ENCODE measurements at regions not wholly inside any gene's neighbourhood (a gene's known extent, or its start where the extent isn't known, plus 50 kb on each side); places are given as distances from the start of the nearest gene placed in this dataset.

GRCh38 chr4:29075366-29075765 lies 1644.8 kb upstream of the PCDH7 start:
- no peak for TF ChIP-seq POLR2A (IDR thresholded peaks at IDR 0.05)
- TF ChIP-seq, protein P1, sequence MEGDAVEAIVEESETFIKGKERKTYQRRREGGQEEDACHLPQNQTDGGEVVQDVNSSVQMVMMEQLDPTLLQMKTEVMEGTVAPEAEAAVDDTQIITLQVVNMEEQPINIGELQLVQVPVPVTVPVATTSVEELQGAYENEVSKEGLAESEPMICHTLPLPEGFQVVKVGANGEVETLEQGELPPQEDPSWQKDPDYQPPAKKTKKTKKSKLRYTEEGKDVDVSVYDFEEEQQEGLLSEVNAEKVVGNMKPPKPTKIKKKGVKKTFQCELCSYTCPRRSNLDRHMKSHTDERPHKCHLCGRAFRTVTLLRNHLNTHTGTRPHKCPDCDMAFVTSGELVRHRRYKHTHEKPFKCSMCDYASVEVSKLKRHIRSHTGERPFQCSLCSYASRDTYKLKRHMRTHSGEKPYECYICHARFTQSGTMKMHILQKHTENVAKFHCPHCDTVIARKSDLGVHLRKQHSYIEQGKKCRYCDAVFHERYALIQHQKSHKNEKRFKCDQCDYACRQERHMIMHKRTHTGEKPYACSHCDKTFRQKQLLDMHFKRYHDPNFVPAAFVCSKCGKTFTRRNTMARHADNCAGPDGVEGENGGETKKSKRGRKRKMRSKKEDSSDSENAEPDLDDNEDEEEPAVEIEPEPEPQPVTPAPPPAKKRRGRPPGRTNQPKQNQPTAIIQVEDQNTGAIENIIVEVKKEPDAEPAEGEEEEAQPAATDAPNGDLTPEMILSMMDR (IDR thresholded peaks at IDR 0.05), result no peak

Measured in lower leg skin (tissue), 3 donors.